Fibroblast of peridontal ligament (primary cell): ENCODE measurements at regions not wholly inside any gene's neighbourhood (a gene's known extent, or its start where the extent isn't known, plus 50 kb on each side); places are given as distances from the start of the nearest gene placed in this dataset.

Experiments
- DNase-seq: peaks from one replicate; pipeline ENCODE4 v3.0.0-alpha.2; 2010; ENCODE audit errors: extremely low read depth

GRCh38 chr4:26071688-26072087 is 157.7 kb downstream of the SMIM20 start:
- DNase-seq, result no peak

GRCh38 chr4:26073886-26074560 is 160.0 kb downstream of the SMIM20 start:
- no peak for DNase-seq

GRCh38 chr4:26074712-26075430 is 160.9 kb downstream of the SMIM20 start:
- no peak for DNase-seq

- DNase-seq, result no peak
These were observed 161.6 kb downstream of the SMIM20 start for GRCh38 chr4:26075583-26075982.

- no peak for DNase-seq
These were observed 162.1 kb downstream of the SMIM20 start for GRCh38 chr4:26076000-26076587.

- DNase-seq, result peak; percentile 28
These were observed 162.9 kb downstream of the SMIM20 start for GRCh38 chr4:26076896-26077295.

- no peak for DNase-seq
These were observed 163.7 kb downstream of the SMIM20 start for GRCh38 chr4:26077756-26078155.

- DNase-seq, result no peak
These were observed 167.0 kb downstream of the SMIM20 start for GRCh38 chr4:26080870-26081628.

- DNase-seq, result peak; percentile 66
These were observed 167.9 kb downstream of the SMIM20 start for GRCh38 chr4:26081795-26082498.

GRCh38 chr4:26082565-26082964 is 168.5 kb downstream of the SMIM20 start:
- no peak for DNase-seq

GRCh38 chr4:26083987-26084386 is 170.0 kb downstream of the SMIM20 start:
- DNase-seq, result peak; percentile 83

GRCh38 chr4:26084414-26084813 is 170.4 kb downstream of the SMIM20 start:
- DNase-seq, result no peak

GRCh38 chr4:26085551-26085950 is 171.5 kb downstream of the SMIM20 start:
- DNase-seq, result no peak

GRCh38 chr4:26086621-26087441 is 172.8 kb downstream of the SMIM20 start:
- peak; percentile 75 for DNase-seq

- DNase-seq, result peak; percentile 87
These were observed 174.5 kb downstream of the SMIM20 start for GRCh38 chr4:26088433-26088928.

- no peak for DNase-seq
These were observed 179.5 kb downstream of the SMIM20 start for GRCh38 chr4:26093551-26093950.

GRCh38 chr4:26094076-26094475 is 180.1 kb downstream of the SMIM20 start:
- DNase-seq, result no peak

GRCh38 chr4:26094911-26095310 is 180.9 kb downstream of the SMIM20 start:
- DNase-seq, result peak; percentile 49

- DNase-seq, result no peak
These were observed 185.9 kb downstream of the SMIM20 start for GRCh38 chr4:26099967-26100366.

- DNase-seq, result no peak
These were observed 187.0 kb downstream of the SMIM20 start for GRCh38 chr4:26101011-26101410.
